H1 (cell line): ENCODE measurements at regions not wholly inside any gene's neighbourhood (a gene's known extent, or its start where the extent isn't known, plus 50 kb on each side); places are given as distances from the start of the nearest gene placed in this dataset.

ENCODE experiments used
- CTCF ChIA-PET: fragments of 300-600 bp; sonication (Branson Sonifier 250); formaldehyde crosslinking; loops from one replicate; lab custom pipeline; 2021; ENCODE audit not compliant: partially characterized antibody; lab: Charles Lee
- POLR2A ChIA-PET: fragments of 300-600 bp; sonication (Branson Sonifier 250); formaldehyde crosslinking; loops from one replicate; lab custom pipeline; 2021; ENCODE audit warnings: inconsistent platforms; ENCODE audit not compliant: partially characterized antibody; lab: Charles Lee
- DNase-seq, 2 experiments: peaks; one replicate each; pipeline versions ENCODE4 v3.0.0 to v3.0.0-alpha.2; 2010 to 2022; ENCODE audit warnings: low spot score in 2 of 2, low read depth in 1 of 2, mixed read lengths in 1 of 2
- FAIRE-seq: peaks from 2 replicates; lab custom pipeline; 2011; peaks lifted over from hg19 to GRCh38; lab: Jason Lieb, UNC
- H2AFZ ChIP-seq: 2 replicates; pipeline ENCODE4 v1.8.1; 2012; ENCODE audit warnings: low read length, inconsistent platforms
- H2AK5ac ChIP-seq: 2 replicates; pipeline ENCODE4 v1.6.1; 2013; ENCODE audit warnings: low read depth, low read length
- H2BK120ac ChIP-seq: replicated peaks from 2 replicates; pipeline ENCODE3; 2013; ENCODE audit warnings: low read depth, low read length, inconsistent platforms
- H2BK12ac ChIP-seq: 2 replicates; pipeline ENCODE4 v1.6.1; 2013; ENCODE audit warnings: low read depth, low read length
- H2BK15ac ChIP-seq: 2 replicates; pipeline ENCODE4 v1.6.1; 2013; ENCODE audit warnings: low read length
- H2BK20ac ChIP-seq: 2 replicates; pipeline ENCODE4 v1.6.1; 2013; ENCODE audit warnings: low read length
- H2BK5ac ChIP-seq: 2 replicates; pipeline ENCODE4 v1.6.1; 2013; ENCODE audit warnings: low read depth, low read length
- H3K14ac ChIP-seq: 2 replicates; pipeline ENCODE4 v1.6.1; 2013; ENCODE audit warnings: inconsistent platforms; ENCODE audit not compliant: insufficient read length
- H3K18ac ChIP-seq: 2 replicates; pipeline ENCODE4 v1.6.1; 2013; ENCODE audit warnings: low read length; ENCODE audit errors: extremely low read depth
- H3K23ac ChIP-seq: 2 replicates; pipeline ENCODE4 v1.6.1; 2013; ENCODE audit warnings: inconsistent platforms; ENCODE audit not compliant: insufficient read length
- H3K23me2 ChIP-seq: 2 replicates; pipeline ENCODE4 v1.6.1; 2013; ENCODE audit warnings: low read depth, low read length
- H3K27ac ChIP-seq: 2 replicates; pipeline ENCODE4 v1.6.1; 2011; ENCODE audit warnings: low read depth, low read length, inconsistent platforms
- H3K27me3 ChIP-seq, 4 experiments: replicated peaks in 1 of 4; 1 replicate in 1 of 4; 2 replicates in 3 of 4; pipeline versions ENCODE4 v1.6.1 to v1.8.1; 2011 to 2013; ENCODE audit warnings: low read length in 3 of 4, mild to moderate bottlenecking in 3 of 4, inconsistent platforms in 2 of 4, mixed read lengths in 2 of 4, moderate library complexity in 1 of 4; ENCODE audit not compliant: control insufficient read depth in 3 of 4, insufficient read depth in 3 of 4; ENCODE audit errors: extremely low read depth in 1 of 4
- H3K36me3 ChIP-seq, 4 experiments: 2 replicates each; pipeline versions ENCODE4 v1.6.1 to v1.8.1; 2011 to 2013; ENCODE audit warnings: mild to moderate bottlenecking in 4 of 4, low read length in 3 of 4, moderate library complexity in 2 of 4, control low read depth in 1 of 4, inconsistent platforms in 1 of 4; ENCODE audit not compliant: insufficient read depth in 4 of 4, control insufficient read depth in 2 of 4
- H3K4ac ChIP-seq: replicated peaks from 2 replicates; pipeline ENCODE3; 2013; ENCODE audit warnings: low read length, low read depth, mixed read lengths, inconsistent platforms; ENCODE audit not compliant: insufficient read length
- H3K4me1 ChIP-seq, 4 experiments: replicated peaks in 1 of 4; 1 replicate in 1 of 4; 2 replicates in 3 of 4; pipeline versions ENCODE4 v1.6.1 to v1.8.1; 2011 to 2013; ENCODE audit warnings: low read length in 3 of 4, inconsistent platforms in 2 of 4, mixed read lengths in 1 of 4; ENCODE audit not compliant: insufficient read depth in 4 of 4, control insufficient read depth in 3 of 4
- H3K4me2 ChIP-seq, 2 experiments: 2 replicates each; pipeline versions ENCODE4 v1.6.1 to v1.8.1; 2011 to 2013; ENCODE audit warnings: low read depth in 2 of 2, low read length in 2 of 2, control low read depth in 1 of 2, inconsistent platforms in 1 of 2, mild to moderate bottlenecking in 1 of 2; ENCODE audit not compliant: insufficient read depth in 1 of 2
- H3K4me3 ChIP-seq, 4 experiments: fragments of 200-600, 300-600 bp in 1 of 4; sonication (generic), shearing (Covaris generic), sonication (Bioruptor Twin) in 1 of 4; 2 replicates each; pipeline versions ENCODE4 v1.5.1 to v1.8.1; 2011 to 2016; ENCODE audit warnings: low read length in 4 of 4, low read depth in 3 of 4, control low read depth in 2 of 4, inconsistent platforms in 2 of 4, mild to moderate bottlenecking in 2 of 4, mixed read lengths in 1 of 4, moderate library complexity in 1 of 4; ENCODE audit not compliant: insufficient read depth in 2 of 4; ENCODE audit errors: extremely low read depth in 1 of 4
- H3K56ac ChIP-seq: replicated peaks from 2 replicates; pipeline ENCODE3; 2013; ENCODE audit warnings: low read depth, mild to moderate bottlenecking, mixed read lengths, low read length, inconsistent platforms; ENCODE audit not compliant: insufficient read length
- H3K79me1 ChIP-seq: 2 replicates; pipeline ENCODE4 v1.6.1; 2013; ENCODE audit warnings: low read depth, low read length, control low read depth
- H3K79me2 ChIP-seq, 2 experiments: 2 replicates each; pipeline versions ENCODE4 v1.6.1 to v1.8.1; 2012 to 2013; ENCODE audit warnings: low read length in 2 of 2, mild to moderate bottlenecking in 2 of 2, inconsistent platforms in 1 of 2; ENCODE audit not compliant: insufficient read depth in 2 of 2, control insufficient read depth in 1 of 2
- H3K9ac ChIP-seq, 4 experiments: replicated peaks in 1 of 4; 1 replicate in 1 of 4; 2 replicates in 3 of 4; pipeline versions ENCODE4 v1.6.1 to v1.8.1; 2011 to 2013; ENCODE audit warnings: low read depth in 3 of 4, low read length in 3 of 4, control low read depth in 2 of 4, mild to moderate bottlenecking in 2 of 4, moderate library complexity in 2 of 4, inconsistent platforms in 1 of 4; ENCODE audit errors: extremely low read depth in 1 of 4
- H3K9me3 ChIP-seq, 2 experiments: 2 replicates each; pipeline versions ENCODE4 v1.6.1 to v1.8.1; 2012 to 2013; ENCODE audit warnings: mild to moderate bottlenecking in 2 of 2, moderate library complexity in 2 of 2, control low read depth in 1 of 2, inconsistent platforms in 1 of 2, low read depth in 1 of 2, low read length in 1 of 2, mixed read lengths in 1 of 2; ENCODE audit not compliant: insufficient read depth in 2 of 2
- H4K20me1 ChIP-seq, 2 experiments: replicated peaks in 1 of 2; 2 replicates each; pipeline versions ENCODE3 to v1.8.1; 2011 to 2013; ENCODE audit warnings: inconsistent platforms in 2 of 2, low read length in 2 of 2, mild to moderate bottlenecking in 1 of 2; ENCODE audit not compliant: insufficient read depth in 2 of 2, control insufficient read depth in 1 of 2
- H4K5ac ChIP-seq: 2 replicates; pipeline ENCODE4 v1.6.1; 2013; ENCODE audit warnings: low read length, low read depth, mixed read lengths, inconsistent platforms; ENCODE audit not compliant: insufficient read length
- H4K8ac ChIP-seq: 2 replicates; pipeline ENCODE4 v1.8.0; 2013; ENCODE audit warnings: mild to moderate bottlenecking, moderate library complexity, low read length, inconsistent platforms; ENCODE audit not compliant: insufficient read depth; ENCODE audit errors: extremely low read depth
- H4K91ac ChIP-seq: replicated peaks from 2 replicates; pipeline ENCODE3; 2013; ENCODE audit warnings: low read length, mixed read lengths, inconsistent platforms; ENCODE audit not compliant: insufficient read length
- BRCA1 ChIP-seq: IDR thresholded peaks from 2 replicates; pipeline ENCODE4 v1.6.1; 2012; ENCODE audit warnings: low read depth, low read length, improper control_type of control experiment
- CBX5 ChIP-seq: fragments of 300-800, 300-1000 bp; sonication (generic); IDR thresholded peaks from 2 replicates; pipeline ENCODE4 v1.7.1; 2016; ENCODE audit warnings: antibody characterized with exemption, low read length, low read depth
- CEBPB ChIP-seq: IDR thresholded peaks from 2 replicates; pipeline ENCODE4 v1.6.1; 2012; ENCODE audit warnings: low read depth, low read length
- CREB1 ChIP-seq: IDR thresholded peaks from 2 replicates; pipeline ENCODE4 v1.6.1; 2012; ENCODE audit warnings: inconsistent platforms
- CTCF ChIP-seq, 3 experiments: IDR thresholded peaks; 1 replicate in 2 of 3; 2 replicates in 1 of 3; pipeline versions ENCODE4 v1.5.1 to v1.6.1; 2011; ENCODE audit warnings: low read length in 3 of 3, mild to moderate bottlenecking in 3 of 3, inconsistent platforms in 2 of 3, low read depth in 1 of 3, moderate library complexity in 1 of 3; ENCODE audit not compliant: insufficient read depth in 1 of 3; ENCODE audit errors: control extremely low read depth in 1 of 3
- FOSL1 ChIP-seq: IDR thresholded peaks from 2 replicates; pipeline ENCODE4 v1.6.1; 2011; ENCODE audit warnings: mild to moderate bottlenecking, low read depth, low read length, moderate library complexity; ENCODE audit not compliant: insufficient read depth
- MAFK ChIP-seq: IDR thresholded peaks from 2 replicates; pipeline ENCODE4 v1.6.1; 2012; ENCODE audit warnings: low read depth, mild to moderate bottlenecking, improper control_type of control experiment, low read length
- PHF8 ChIP-seq: fragments of 200-600 bp; sonication (generic); conservative IDR thresholded peaks from 2 replicates; pipeline ENCODE4 v1.7.1; 2012; ENCODE audit warnings: low read depth, mild to moderate bottlenecking, inconsistent platforms, low read length, moderate library complexity
- SAP30 ChIP-seq: fragments of 300-600 bp; sonication (generic); IDR thresholded peaks from 2 replicates; pipeline ENCODE4 v1.7.1; 2012; ENCODE audit warnings: low read length, moderate library complexity, mild to moderate bottlenecking, inconsistent platforms; ENCODE audit not compliant: insufficient read depth, insufficient replicate concordance
- TAF1 ChIP-seq: IDR thresholded peaks from 2 replicates; pipeline ENCODE4 v1.6.1; 2011; ENCODE audit warnings: mild to moderate bottlenecking, low read depth, low read length
- TAF7 ChIP-seq: optimal IDR thresholded peaks from 2 replicates; pipeline ENCODE3; 2011; ENCODE audit warnings: low read depth, mild to moderate bottlenecking, inconsistent platforms, low read length, moderate library complexity, borderline replicate concordance
- WGBS, 2 experiments: shearing (Covaris generic) in 1 of 2; methylation state at CpG; one replicate each; pipeline versions ENCODE4 v1.1.6 to v1.1.7; 2013 to 2015; ENCODE audit warnings: low lambda C conversion rate in 2 of 2, mixed read lengths in 2 of 2, inconsistent platforms in 1 of 2, low coverage in 1 of 2, missing lambda C conversion rate in 1 of 2; ENCODE audit not compliant: insufficient replicate concordance in 2 of 2, insufficient coverage in 1 of 2, insufficient read length in 1 of 2; ENCODE audit errors: extremely low coverage in 1 of 2, missing lambda C conversion rate in 1 of 2; 5-methylcytosine and 5-hydroxymethylcytosine counted together

- Histone ChIP-seq H2BK12ac (no peak overlapping the region), H2BK20ac (no peak overlapping the region), H3K23ac (no peak overlapping the region), H2BK5ac (no peak overlapping the region), H3K4me2 (no peak overlapping the region), H3K23me2 (no peaks in the 10 kb centered on the region), H3K18ac (no peak overlapping the region), H3K56ac (no peak overlapping the region), H3K27me3 (no peaks in the 10 kb centered on the region), H2BK15ac (no peak overlapping the region), H2AFZ (no peak overlapping the region), H3K14ac (no peak overlapping the region), H3K9ac (no peak overlapping the region), H4K5ac (no peak overlapping the region), H3K36me3 (no peaks in the 10 kb centered on the region), H3K27ac (no peak overlapping the region), H3K79me1 (no peaks in the 10 kb centered on the region), H2AK5ac (no peak overlapping the region), H3K79me2 (no peaks in the 10 kb centered on the region), H4K8ac (no peak overlapping the region), H2BK120ac (no peak overlapping the region), H3K4me1 (no peaks in the 10 kb centered on the region; a peak in 1 of 7 replicates), H4K91ac (no peak overlapping the region), H3K9me3 (no peaks in the 10 kb centered on the region), H4K20me1 (no peaks in the 10 kb centered on the region), H3K4ac (no peak overlapping the region), H3K4me3 (no peak overlapping the region)
- 97% methylated on average over 4 of the region's 4 CpGs; no CpG with 5 or more reads in 1 of the 2 experiments for WGBS, 2 experiments
- DNase-seq: no peak
- POLR2A ChIA-PET: no interaction called here
- no peak for FAIRE-seq
- CTCF ChIA-PET: interaction anchor here (0.7 to 1.0 kb wide), 2 partner anchors 11 to 286 kb away, joined by 3 read pairs; no protein-coding TSS in a partner anchor
- TF ChIP-seq SAP30 (no peak), TAF7 (no peak), PHF8 (no peak), TAF1 (no peak), MAFK (no peak), CEBPB (no peak), FOSL1 (no peak), CREB1 (no peak), CBX5 (no peak), CTCF (IDR thresholded peaks at IDR 0.05; ENCODE audit: control extremely low read depth in 1 of 3, insufficient read depth in 1 of 3, low read depth in 1 of 3, low read length in 3 of 3) (no peak), BRCA1 (no peak)
Measured at GRCh38 chr12:58532855-58533608, 387.3 kb downstream of the LRIG3 start.
